ENCODE measurements at regions not wholly inside any gene's neighbourhood (a gene's known extent, or its start where the extent isn't known, plus 50 kb on each side); places are given as distances from the start of the nearest gene placed in this dataset.
A peak's percentile ranks its signal among the peaks of the same experiment; 100 is the strongest.

GRCh38 chr1:71312545-71312944, 231.7 kb upstream of the ZRANB2 start:
- DNase-seq (no peak), ATAC-seq (ENCODE audit: low FRiP score in 2 of 2) (no peak)
- H3K27me3 ChIP-seq: no peaks in the 10 kb centered on the region
- whole genome bisulfite sequencing, 2 donors: 48 to 52% methylated on average over 2 of the region's 2 CpGs
- no peaks in the 10 kb centered on the region for H3K36me3 ChIP-seq
- peaks cover 0 to 3% (median 0%) of the 10 kb centered on the region in 4 donors for H3K9me3 ChIP-seq
- no peak for TF ChIP-seq POLR2A (IDR thresholded peaks at IDR 0.05)
- no peak for TF ChIP-seq POLR2AphosphoS5 (IDR thresholded peaks at IDR 0.05)
- TF ChIP-seq CTCF (IDR thresholded peaks at IDR 0.05): no peak
- H3K27ac ChIP-seq: no peak overlapping the region
- H3K4me3 ChIP-seq: no peak overlapping the region
- H3K4me1 ChIP-seq: no peaks in the 10 kb centered on the region

GRCh38 chr1:71311376-71311775, 230.5 kb upstream of the ZRANB2 start:
- Histone ChIP-seq H3K27me3 (no peaks in the 10 kb centered on the region), H3K9me3 (peaks cover 0 to 3% (median 0%) of the 10 kb centered on the region in 4 donors), H3K27ac (no peak overlapping the region), H3K4me3 (no peak overlapping the region), H3K36me3 (no peaks in the 10 kb centered on the region), H3K4me1 (no peaks in the 10 kb centered on the region)
- WGBS, 2 donors: 54 to 64% methylated on average over 1 of the region's 1 CpG
- ATAC-seq (ENCODE audit: low FRiP score in 2 of 2): no peak
- DNase-seq: no peak
- TF ChIP-seq EP300 (IDR thresholded peaks at IDR 0.05) (no peak), CTCF (IDR thresholded peaks at IDR 0.05) (no peak), POLR2A (IDR thresholded peaks at IDR 0.05) (no peak), POLR2AphosphoS5 (IDR thresholded peaks at IDR 0.05) (no peak)

GRCh38 chr1:71307451-71307850, 226.6 kb upstream of the ZRANB2 start:
- ATAC-seq (ENCODE audit: low FRiP score in 2 of 2) (peak in 1 of 2 donors; percentile 24), DNase-seq (no peak)
- Histone ChIP-seq H3K4me3 (no peak overlapping the region), H3K27ac (no peak overlapping the region), H3K9me3 (no peaks in the 10 kb centered on the region), H3K27me3 (no peaks in the 10 kb centered on the region), H3K4me1 (no peaks in the 10 kb centered on the region), H3K36me3 (no peaks in the 10 kb centered on the region)
- TF ChIP-seq EP300 (IDR thresholded peaks at IDR 0.05): no peak
- no peak for TF ChIP-seq CTCF (IDR thresholded peaks at IDR 0.05)
- TF ChIP-seq POLR2AphosphoS5 (IDR thresholded peaks at IDR 0.05): no peak
- TF ChIP-seq POLR2A (IDR thresholded peaks at IDR 0.05): no peak

GRCh38 chr1:71304125-71304524, 223.3 kb upstream of the ZRANB2 start:
- no peaks in the 10 kb centered on the region for H3K27me3 ChIP-seq
- no peaks in the 10 kb centered on the region for H3K9me3 ChIP-seq
- WGBS, 2 donors: 27 to 37% methylated on average over 3 of the region's 3 CpGs
- TF ChIP-seq CTCF (IDR thresholded peaks at IDR 0.05) (no peak), POLR2AphosphoS5 (IDR thresholded peaks at IDR 0.05) (no peak), EP300 (IDR thresholded peaks at IDR 0.05) (no peak), POLR2A (IDR thresholded peaks at IDR 0.05) (no peak)
- H3K4me3 ChIP-seq: no peak overlapping the region
- DNase-seq: no peak
- no peaks in the 10 kb centered on the region for H3K36me3 ChIP-seq
- peak overlapping the region in 3 of 4 donors; percentile 13 to 56 (median 24) for H3K27ac ChIP-seq
- ATAC-seq (ENCODE audit: low FRiP score in 2 of 2): peak in 1 of 2 donors; percentile 24
- no peaks in the 10 kb centered on the region for H3K4me1 ChIP-seq

GRCh38 chr1:71303617-71304041, 222.8 kb upstream of the ZRANB2 start:
- whole genome bisulfite sequencing, 2 donors: 18 to 45% methylated on average over 4 of the region's 4 CpGs
- Histone ChIP-seq H3K4me3 (no peak overlapping the region), H3K4me1 (no peaks in the 10 kb centered on the region), H3K36me3 (no peaks in the 10 kb centered on the region), H3K27me3 (no peaks in the 10 kb centered on the region), H3K9me3 (no peaks in the 10 kb centered on the region), H3K27ac (peak overlapping the region in 3 of 4 donors; percentile 13 to 56 (median 24))
- ATAC-seq (ENCODE audit: low FRiP score in 2 of 2) (peak; percentile 64 to 86), DNase-seq (no peak)
- peak in 1 of 4 donors; percentile 40 for TF ChIP-seq EP300 (IDR thresholded peaks at IDR 0.05)
- no peak for TF ChIP-seq POLR2A (IDR thresholded peaks at IDR 0.05)

Measured in upper lobe of left lung (tissue), 6 donors.